H9 (cell line): ENCODE measurements at regions not wholly inside any gene's neighbourhood (a gene's known extent, or its start where the extent isn't known, plus 50 kb on each side); places are given as distances from the start of the nearest gene placed in this dataset.

ENCODE experiments used
- DNase-seq: peaks from one replicate; pipeline ENCODE4 v3.0.0-alpha.2; 2017
- H2AFZ ChIP-seq: one replicate; pipeline ENCODE4 v1.6.1; 2013; ENCODE audit warnings: mild to moderate bottlenecking, low read length, control low read depth, moderate library complexity
- H2AK5ac ChIP-seq: 2 replicates; pipeline ENCODE4 v1.6.1; 2013; ENCODE audit warnings: low read length, control low read depth, mixed read lengths; ENCODE audit not compliant: insufficient read length
- H2BK120ac ChIP-seq: one replicate; pipeline ENCODE4 v1.6.1; 2013; ENCODE audit warnings: low read depth, mild to moderate bottlenecking, low read length, control low read depth, inconsistent platforms; ENCODE audit not compliant: poor library complexity, severe bottlenecking
- H2BK12ac ChIP-seq: 2 replicates; pipeline ENCODE4 v1.6.1; 2013; ENCODE audit warnings: low read length, control low read depth, mixed read lengths, low read depth; ENCODE audit not compliant: insufficient read length
- H2BK15ac ChIP-seq: 2 replicates; pipeline ENCODE4 v1.6.1; 2013; ENCODE audit warnings: low read depth, low read length, control low read depth
- H2BK20ac ChIP-seq: one replicate; pipeline ENCODE4 v1.6.1; 2013; ENCODE audit warnings: low read depth, mild to moderate bottlenecking, low read length, control low read depth, inconsistent platforms; ENCODE audit not compliant: poor library complexity, severe bottlenecking
- H2BK5ac ChIP-seq: 2 replicates; pipeline ENCODE4 v1.6.1; 2013; ENCODE audit warnings: low read length, control low read depth, mixed read lengths; ENCODE audit not compliant: insufficient read length
- H3K14ac ChIP-seq: 2 replicates; pipeline ENCODE4 v1.6.1; 2013; ENCODE audit warnings: low read length, control low read depth; ENCODE audit not compliant: insufficient read depth
- H3K18ac ChIP-seq: 2 replicates; pipeline ENCODE4 v1.6.1; 2013; ENCODE audit warnings: low read depth, mild to moderate bottlenecking, mixed read lengths, low read length, control low read depth; ENCODE audit not compliant: insufficient read length
- H3K23ac ChIP-seq: 2 replicates; pipeline ENCODE4 v1.6.1; 2013; ENCODE audit warnings: low read length, control low read depth, mixed read lengths, low read depth; ENCODE audit not compliant: insufficient read length
- H3K23me2 ChIP-seq: 2 replicates; pipeline ENCODE4 v1.6.1; 2013; ENCODE audit warnings: low read depth, mild to moderate bottlenecking, mixed read lengths, low read length, control low read depth; ENCODE audit not compliant: insufficient read length, poor library complexity, severe bottlenecking
- H3K27ac ChIP-seq: 2 replicates; pipeline ENCODE4 v1.5.1; 2013; ENCODE audit warnings: low read length, control low read depth, mixed read lengths, low read depth; ENCODE audit not compliant: insufficient read length
- H3K27me3 ChIP-seq: 2 replicates; pipeline ENCODE4 v1.6.1; 2013; ENCODE audit warnings: low read length, control low read depth, inconsistent platforms; ENCODE audit not compliant: insufficient read depth
- H3K4ac ChIP-seq: 2 replicates; pipeline ENCODE4 v1.6.1; 2013; ENCODE audit warnings: low read depth, mild to moderate bottlenecking, control low read depth, inconsistent platforms, low read length, moderate library complexity
- H3K4me1 ChIP-seq: 2 replicates; pipeline ENCODE4 v1.6.1; 2013; ENCODE audit warnings: low read length, control low read depth, inconsistent platforms; ENCODE audit not compliant: insufficient read depth
- H3K4me2 ChIP-seq: 2 replicates; pipeline ENCODE4 v1.6.1; 2013; ENCODE audit warnings: low read length, control low read depth, mixed read lengths; ENCODE audit not compliant: insufficient read length, insufficient read depth
- H3K56ac ChIP-seq: 2 replicates; pipeline ENCODE4 v1.6.1; 2013; ENCODE audit warnings: low read depth, mild to moderate bottlenecking, mixed read lengths, low read length, control low read depth; ENCODE audit not compliant: insufficient read length
- H3K79me1 ChIP-seq: 2 replicates; pipeline ENCODE4 v1.6.1; 2013; ENCODE audit warnings: low read depth, mild to moderate bottlenecking, moderate library complexity, low read length, control low read depth, inconsistent platforms; ENCODE audit not compliant: insufficient read depth, poor library complexity, severe bottlenecking
- H3K79me2 ChIP-seq: 2 replicates; pipeline ENCODE4 v1.6.1; 2013; ENCODE audit warnings: low read length, control low read depth, inconsistent platforms; ENCODE audit not compliant: insufficient read depth
- H3K9ac ChIP-seq: 2 replicates; pipeline ENCODE4 v1.6.1; 2013; ENCODE audit warnings: low read length, control low read depth, mixed read lengths; ENCODE audit not compliant: insufficient read length; ENCODE audit errors: extremely low read depth
- H3K9me3 ChIP-seq: one replicate; pipeline ENCODE4 v1.6.1; 2013; ENCODE audit warnings: low read depth, low read length, inconsistent platforms; ENCODE audit not compliant: control insufficient read depth
- H3T11ph ChIP-seq: one replicate; pipeline ENCODE4 v1.6.1; 2013; ENCODE audit warnings: mild to moderate bottlenecking, low read length, control low read depth, inconsistent platforms
- H4K20me1 ChIP-seq: one replicate; pipeline ENCODE4 v1.6.1; 2013; ENCODE audit not compliant: control insufficient read depth, insufficient read length, insufficient read depth
- H4K5ac ChIP-seq: 2 replicates; pipeline ENCODE4 v1.6.1; 2013; ENCODE audit warnings: low read depth, mild to moderate bottlenecking, mixed read lengths, low read length, control low read depth; ENCODE audit not compliant: insufficient read length
- H4K8ac ChIP-seq: replicated peaks from 2 replicates; pipeline ENCODE4 v1.6.1; 2013; ENCODE audit warnings: low read length, control low read depth, mixed read lengths, low read depth; ENCODE audit not compliant: insufficient read length
- H4K91ac ChIP-seq: 2 replicates; pipeline ENCODE4 v1.6.1; 2013; ENCODE audit warnings: low read depth, mild to moderate bottlenecking, moderate library complexity, mixed read lengths, low read length, control low read depth; ENCODE audit not compliant: insufficient read length
- H3K27ac Mint-ChIP-seq, 3 experiments: 2 replicates in 2 of 3; 3 replicates in 1 of 3; pipeline ENCODE4 v1.8.0; 2020 to 2021; ENCODE audit warnings: mixed read lengths in 3 of 3, mild to moderate bottlenecking in 1 of 3, moderate library complexity in 1 of 3
- H3K27me3 Mint-ChIP-seq: 2 replicates; pipeline ENCODE4 v1.8.0; 2021; ENCODE audit warnings: low read depth, mild to moderate bottlenecking, moderate library complexity, mixed read lengths
- H3K36me3 Mint-ChIP-seq, 3 experiments: 2 replicates in 2 of 3; 3 replicates in 1 of 3; pipeline ENCODE4 v1.8.0; 2020 to 2021; ENCODE audit warnings: low read depth in 3 of 3, mixed read lengths in 3 of 3; ENCODE audit not compliant: insufficient read depth in 1 of 3
- H3K4me1 Mint-ChIP-seq, 2 experiments: 2 replicates each; pipeline ENCODE4 v1.8.0; 2020; ENCODE audit warnings: mixed read lengths in 2 of 2
- H3K4me3 Mint-ChIP-seq, 2 experiments: 2 replicates in 1 of 2; 3 replicates in 1 of 2; pipeline ENCODE4 v1.8.0; 2020 to 2021; ENCODE audit warnings: mild to moderate bottlenecking in 2 of 2, mixed read lengths in 2 of 2, moderate library complexity in 1 of 2
- H3K9me3 Mint-ChIP-seq, 2 experiments: 2 replicates in 1 of 2; 3 replicates in 1 of 2; pipeline ENCODE4 v1.8.0; 2020; ENCODE audit warnings: mild to moderate bottlenecking in 2 of 2, mixed read lengths in 2 of 2, moderate library complexity in 1 of 2
- WGBS: extraction: QIAGEN DNeasy Blood & Tissue Kit; methylation state at CpG from one replicate; pipeline ENCODE4 v1.1.7; 2013; ENCODE audit warnings: missing lambda C conversion rate, low lambda C conversion rate, mixed read lengths; ENCODE audit not compliant: insufficient read length; ENCODE audit errors: extremely low coverage; 5-methylcytosine and 5-hydroxymethylcytosine counted together
- TF ChIP-seq, protein P1 (sequence below): fragments of 200-600 bp; sonication (generic); conservative IDR thresholded peaks from 3 replicates; pipeline ENCODE4 v1.8.0; 2021; ENCODE audit warnings: antibody characterized with exemption, mild to moderate bottlenecking

DNA sequence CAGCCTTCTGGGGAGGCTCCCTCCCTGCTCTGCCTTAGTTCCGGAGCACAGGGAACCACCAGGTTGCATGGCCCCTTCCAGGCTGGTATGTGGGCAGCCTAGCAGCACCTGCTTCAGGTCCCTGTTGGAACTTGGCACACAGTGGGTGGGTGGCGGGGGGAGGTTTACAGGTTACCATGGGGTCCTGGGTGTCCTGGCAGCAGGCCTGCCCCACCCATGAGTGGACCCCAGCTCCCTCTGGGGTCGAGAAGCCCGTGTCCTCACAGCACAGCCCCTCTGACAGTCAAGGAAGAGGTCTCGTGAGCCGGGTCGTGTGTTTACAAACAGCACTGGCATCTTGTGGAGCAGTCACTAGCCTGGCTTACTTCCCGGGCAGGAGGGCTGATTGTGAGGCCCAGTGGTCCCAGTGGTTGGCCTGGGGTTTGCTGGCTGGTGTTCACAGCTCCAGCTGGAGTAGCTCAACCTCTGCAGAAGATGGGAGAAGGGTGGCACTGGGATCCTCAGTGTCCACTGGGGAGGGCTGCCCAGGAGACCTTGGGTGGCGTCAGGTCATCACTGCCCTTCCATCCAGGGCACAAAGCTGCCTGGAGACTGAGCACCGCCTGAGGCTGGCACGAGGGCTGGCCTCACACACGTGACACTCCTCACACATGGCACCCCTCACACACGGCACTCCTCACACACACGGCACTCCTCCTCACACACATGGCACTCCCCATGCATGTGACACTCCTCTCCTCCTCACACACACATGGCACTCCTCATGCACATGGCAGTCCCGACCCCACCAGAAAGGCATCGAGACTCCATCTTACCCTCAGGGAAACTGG, 100.9 kb downstream of the RIPK4 start:
- Mint-ChIP-seq H3K4me1 (peaks cover 5 to 6% of the 10 kb centered on the region in 2 experiments; a peak in 2 of 4 replicates), H3K4me3 (no peak overlapping the region), H3K9me3 (no peaks in the 10 kb centered on the region), H3K27ac (peak overlapping the region in 1 of 3 experiments; percentile 74; a peak in 1 of 7 replicates), H3K36me3 (no peaks in the 10 kb centered on the region; a peak in 1 of 7 replicates), H3K27me3 (peaks cover 10% of the 10 kb centered on the region)
- H3K4ac ChIP-seq: no peak overlapping the region
- no peak overlapping the region for H3K4me2 ChIP-seq
- no peak overlapping the region for H2BK5ac ChIP-seq
- H3K23me2 ChIP-seq: no peaks in the 10 kb centered on the region
- no peak overlapping the region for H2AK5ac ChIP-seq
- WGBS: no CpG with 5 or more reads among the region's 16 CpGs
- peak overlapping the region; percentile 33 for H4K5ac ChIP-seq
- no peaks in the 10 kb centered on the region for H3K27me3 ChIP-seq
- H3K79me1 ChIP-seq: no peaks in the 10 kb centered on the region
- no peak overlapping the region for H3K9ac ChIP-seq
- H4K8ac ChIP-seq: no peak overlapping the region
- H2BK20ac ChIP-seq: no peak overlapping the region
- H3K23ac ChIP-seq: no peak overlapping the region
- H2BK12ac ChIP-seq: no peak overlapping the region
- H3T11ph ChIP-seq: no peak overlapping the region
- no peak overlapping the region for H2BK15ac ChIP-seq
- H3K56ac ChIP-seq: no peak overlapping the region
- no peak overlapping the region for H3K18ac ChIP-seq
- no peak for DNase-seq
- H4K20me1 ChIP-seq: no peaks in the 10 kb centered on the region
- H2BK120ac ChIP-seq: no peak overlapping the region
- H3K14ac ChIP-seq: no peak overlapping the region; the same call in 1 of the 2 replicates
- no peaks in the 10 kb centered on the region for H3K4me1 ChIP-seq
- H2AFZ ChIP-seq: no peak overlapping the region
- no peaks in the 10 kb centered on the region for H3K79me2 ChIP-seq
- H4K91ac ChIP-seq: no peak overlapping the region
- TF ChIP-seq, protein P1, sequence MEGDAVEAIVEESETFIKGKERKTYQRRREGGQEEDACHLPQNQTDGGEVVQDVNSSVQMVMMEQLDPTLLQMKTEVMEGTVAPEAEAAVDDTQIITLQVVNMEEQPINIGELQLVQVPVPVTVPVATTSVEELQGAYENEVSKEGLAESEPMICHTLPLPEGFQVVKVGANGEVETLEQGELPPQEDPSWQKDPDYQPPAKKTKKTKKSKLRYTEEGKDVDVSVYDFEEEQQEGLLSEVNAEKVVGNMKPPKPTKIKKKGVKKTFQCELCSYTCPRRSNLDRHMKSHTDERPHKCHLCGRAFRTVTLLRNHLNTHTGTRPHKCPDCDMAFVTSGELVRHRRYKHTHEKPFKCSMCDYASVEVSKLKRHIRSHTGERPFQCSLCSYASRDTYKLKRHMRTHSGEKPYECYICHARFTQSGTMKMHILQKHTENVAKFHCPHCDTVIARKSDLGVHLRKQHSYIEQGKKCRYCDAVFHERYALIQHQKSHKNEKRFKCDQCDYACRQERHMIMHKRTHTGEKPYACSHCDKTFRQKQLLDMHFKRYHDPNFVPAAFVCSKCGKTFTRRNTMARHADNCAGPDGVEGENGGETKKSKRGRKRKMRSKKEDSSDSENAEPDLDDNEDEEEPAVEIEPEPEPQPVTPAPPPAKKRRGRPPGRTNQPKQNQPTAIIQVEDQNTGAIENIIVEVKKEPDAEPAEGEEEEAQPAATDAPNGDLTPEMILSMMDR: no peak
- no peak overlapping the region for H3K27ac ChIP-seq
- no peaks in the 10 kb centered on the region for H3K9me3 ChIP-seq
